ENCODE measurements at regions not wholly inside any gene's neighbourhood (a gene's known extent, or its start where the extent isn't known, plus 50 kb on each side); places are given as distances from the start of the nearest gene placed in this dataset.

- no peak for TF ChIP-seq CSDC2 (CRISPR knock-in tag; IDR thresholded peaks at IDR 0.05)
- no peak for TF ChIP-seq SNAI2 (CRISPR knock-in tag; IDR thresholded peaks at IDR 0.05)
- TF ChIP-seq ARNTL (CRISPR knock-in tag; IDR thresholded peaks at IDR 0.05; ENCODE audit: borderline replicate concordance, low read depth), result no peak
- no peak for TF ChIP-seq ESRRG (CRISPR knock-in tag; IDR thresholded peaks at IDR 0.05)
- TF ChIP-seq RARB (CRISPR knock-in tag; IDR thresholded peaks at IDR 0.05), result no peak
- no peak for TF ChIP-seq ZFP30 (CRISPR knock-in tag; IDR thresholded peaks at IDR 0.05)
- TF ChIP-seq ZNF70 (CRISPR knock-in tag; IDR thresholded peaks at IDR 0.05), result no peak
- TF ChIP-seq ZFP3 (CRISPR knock-in tag; IDR thresholded peaks at IDR 0.05), result no peak
- no peak for TF ChIP-seq TCF4 (CRISPR knock-in tag; IDR thresholded peaks at IDR 0.05; ENCODE audit: borderline replicate concordance)
- TF ChIP-seq PATZ1 (CRISPR knock-in tag; IDR thresholded peaks at IDR 0.05; ENCODE audit: borderline replicate concordance), result no peak
- no peak for TF ChIP-seq ZNF8 (CRISPR knock-in tag; IDR thresholded peaks at IDR 0.05)
These were observed 177.7 kb downstream of the C1orf94 start for GRCh38 chr1:34354367-34354766.
